Astrocyte of the spinal cord (primary cell): ENCODE measurements at regions not wholly inside any gene's neighbourhood (a gene's known extent, or its start where the extent isn't known, plus 50 kb on each side); places are given as distances from the start of the nearest gene placed in this dataset.

Experiments used
- DNase-seq: peaks from one replicate; pipeline ENCODE4 v3.0.0; 2011; ENCODE audit warnings: low read depth, low spot score
- H3K4me3 ChIP-seq: 2 replicates; pipeline ENCODE4 v1.5.1; 2011; ENCODE audit warnings: low read depth, mild to moderate bottlenecking, low read length, moderate library complexity
- in situ Hi-C: cut with HindIII; loops from 2 replicates; pipeline ENCODE4 v1.10.0; 2017; ENCODE audit warnings: low sequenced_read_pairs
- TF ChIP-seq, protein P1 (sequence below): IDR thresholded peaks from 2 replicates; pipeline ENCODE4 v1.5.1; 2012; ENCODE audit warnings: low read depth, mild to moderate bottlenecking, low read length, inconsistent platforms

DNA sequence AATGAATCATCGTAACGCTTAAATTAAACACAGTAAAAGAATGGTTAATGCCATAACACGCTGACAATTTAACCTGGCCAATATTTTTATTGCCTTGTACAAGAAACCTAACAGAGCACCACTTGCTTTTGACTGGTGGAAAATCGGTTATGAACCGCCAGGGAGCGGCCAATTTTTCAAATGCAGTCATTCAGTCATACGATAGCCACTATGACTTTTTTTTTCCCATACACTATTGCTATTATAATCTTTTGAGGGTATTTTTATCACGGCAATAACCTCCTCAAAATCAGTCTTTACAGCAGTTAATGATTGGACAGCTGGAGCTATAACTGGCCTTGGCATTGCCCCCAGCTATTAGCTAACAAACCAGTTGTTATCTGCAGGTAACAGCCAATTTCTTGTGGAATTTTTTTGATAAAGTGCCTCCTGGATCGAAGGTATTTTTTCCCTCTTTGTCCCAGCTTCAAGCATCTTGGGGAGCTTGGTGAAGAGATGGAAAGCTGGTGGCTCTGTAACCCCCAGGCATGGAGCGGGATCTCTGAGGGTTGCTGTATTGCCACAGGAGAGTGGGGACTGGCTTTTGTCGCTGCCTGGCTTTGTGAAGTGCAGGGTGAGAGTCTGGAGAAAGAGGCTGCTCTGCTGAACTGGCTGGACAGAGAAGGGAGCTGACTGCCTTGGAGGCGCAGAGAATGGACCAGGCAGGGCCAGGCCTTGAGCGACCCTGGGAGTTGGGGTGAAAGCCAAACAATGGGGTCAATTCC, 198.4 kb upstream of the ZNF536 start:
- in situ Hi-C loops = no loop called here
- DNase-seq = no peak
- TF ChIP-seq, protein P1, sequence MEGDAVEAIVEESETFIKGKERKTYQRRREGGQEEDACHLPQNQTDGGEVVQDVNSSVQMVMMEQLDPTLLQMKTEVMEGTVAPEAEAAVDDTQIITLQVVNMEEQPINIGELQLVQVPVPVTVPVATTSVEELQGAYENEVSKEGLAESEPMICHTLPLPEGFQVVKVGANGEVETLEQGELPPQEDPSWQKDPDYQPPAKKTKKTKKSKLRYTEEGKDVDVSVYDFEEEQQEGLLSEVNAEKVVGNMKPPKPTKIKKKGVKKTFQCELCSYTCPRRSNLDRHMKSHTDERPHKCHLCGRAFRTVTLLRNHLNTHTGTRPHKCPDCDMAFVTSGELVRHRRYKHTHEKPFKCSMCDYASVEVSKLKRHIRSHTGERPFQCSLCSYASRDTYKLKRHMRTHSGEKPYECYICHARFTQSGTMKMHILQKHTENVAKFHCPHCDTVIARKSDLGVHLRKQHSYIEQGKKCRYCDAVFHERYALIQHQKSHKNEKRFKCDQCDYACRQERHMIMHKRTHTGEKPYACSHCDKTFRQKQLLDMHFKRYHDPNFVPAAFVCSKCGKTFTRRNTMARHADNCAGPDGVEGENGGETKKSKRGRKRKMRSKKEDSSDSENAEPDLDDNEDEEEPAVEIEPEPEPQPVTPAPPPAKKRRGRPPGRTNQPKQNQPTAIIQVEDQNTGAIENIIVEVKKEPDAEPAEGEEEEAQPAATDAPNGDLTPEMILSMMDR = no peak
- H3K4me3 ChIP-seq = no peak overlapping the region

DNA sequence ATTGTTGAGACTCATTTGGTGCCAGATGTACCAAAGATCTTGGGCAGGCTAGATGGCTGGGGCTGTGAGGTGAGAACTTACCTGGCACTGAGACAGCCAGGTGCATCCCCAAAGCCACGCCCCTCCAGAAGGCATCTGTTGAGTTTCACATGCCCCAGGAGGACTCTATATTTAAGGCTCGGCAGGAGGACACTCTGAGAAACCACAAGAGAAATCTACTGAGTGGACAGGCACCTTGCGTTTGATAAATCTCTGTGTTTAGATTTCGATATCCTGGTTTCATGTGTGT, 197.9 kb upstream of the ZNF536 start:
- H3K4me3 ChIP-seq = no peak overlapping the region
- in situ Hi-C loops = no loop called here
- TF ChIP-seq, protein P1 = no peak
- no peak for DNase-seq

DNA sequence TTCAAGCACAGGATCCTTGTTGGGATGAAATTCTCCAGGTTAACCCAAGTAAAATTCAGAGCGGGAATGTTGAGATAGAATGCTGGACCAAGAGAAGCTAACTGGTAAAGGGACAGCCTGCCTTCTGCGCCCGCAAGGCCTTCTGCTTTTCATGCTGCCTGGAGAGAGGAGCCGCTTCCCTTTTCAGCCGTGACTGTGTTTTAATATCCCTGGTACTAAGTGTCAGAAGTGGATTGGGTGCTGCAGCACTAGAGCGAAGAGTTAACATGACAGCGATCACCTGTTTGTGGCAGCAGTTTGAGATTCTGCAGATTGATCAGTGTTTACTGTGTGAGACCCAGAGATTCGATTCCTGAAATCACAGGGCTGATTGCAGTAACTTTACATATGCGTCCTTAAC, 197.4 kb upstream of the ZNF536 start:
- H3K4me3 ChIP-seq = no peak overlapping the region
- no peak for DNase-seq
- in situ Hi-C loops = no loop called here
- TF ChIP-seq, protein P1 = no peak

DNA sequence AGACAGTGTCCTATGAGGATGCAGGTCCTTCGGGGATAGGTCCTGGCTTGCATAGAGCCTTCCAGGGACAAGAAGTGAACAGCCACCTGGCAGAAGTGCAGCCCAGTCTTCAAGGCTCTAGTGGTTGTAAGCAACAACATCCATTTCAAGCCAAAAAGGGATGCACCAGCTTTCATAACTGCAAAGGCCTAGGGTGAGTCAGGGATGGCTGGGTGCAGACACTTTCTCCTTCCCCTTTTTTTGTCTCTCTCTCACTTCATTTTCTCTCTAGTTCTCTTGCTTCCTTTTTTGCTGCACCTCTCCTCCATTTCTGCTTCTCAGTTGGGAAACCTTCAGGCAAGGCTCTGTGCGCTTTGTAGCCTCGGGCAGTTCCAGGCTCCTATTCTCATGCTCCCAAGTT, 196.2 kb upstream of the ZNF536 start:
- no peak for DNase-seq
- TF ChIP-seq, protein P1 = no peak
- no peak overlapping the region for H3K4me3 ChIP-seq
- in situ Hi-C loops = no loop called here

DNA sequence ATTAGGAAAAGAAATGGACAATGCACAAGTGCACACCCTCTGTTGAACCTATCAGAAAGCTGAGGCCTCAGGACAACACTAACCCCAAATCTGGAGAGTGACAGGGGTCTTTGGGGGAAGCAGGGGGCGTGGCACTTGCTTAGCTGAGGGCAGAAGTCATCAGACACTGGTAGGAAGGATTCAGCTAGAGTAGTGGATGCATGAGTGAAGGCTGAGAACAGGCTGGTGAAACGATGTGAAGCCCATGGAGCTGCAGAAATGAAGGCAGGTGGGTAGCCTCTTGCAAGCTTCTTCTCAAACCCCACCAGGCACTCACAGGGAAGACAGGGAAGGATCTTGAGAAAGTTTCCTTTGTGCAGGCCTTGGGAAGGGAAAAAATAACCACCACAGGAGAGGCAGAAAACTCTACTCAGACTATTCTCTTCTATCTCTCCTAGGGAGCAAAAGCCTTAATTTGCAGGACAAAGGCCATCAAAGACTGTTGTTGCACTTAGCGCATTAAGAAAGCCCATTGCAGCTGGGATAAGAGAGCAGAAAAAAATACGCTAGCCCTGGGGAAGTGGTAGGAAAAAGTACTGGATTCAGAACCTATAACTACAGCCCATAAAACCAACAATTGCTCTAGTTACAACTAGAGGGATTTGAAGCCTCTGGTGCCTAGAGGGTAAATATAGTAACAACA, 193.3 kb upstream of the ZNF536 start:
- in situ Hi-C loops = no loop called here
- TF ChIP-seq, protein P1 = no peak
- no peak overlapping the region for H3K4me3 ChIP-seq
- no peak for DNase-seq

DNA sequence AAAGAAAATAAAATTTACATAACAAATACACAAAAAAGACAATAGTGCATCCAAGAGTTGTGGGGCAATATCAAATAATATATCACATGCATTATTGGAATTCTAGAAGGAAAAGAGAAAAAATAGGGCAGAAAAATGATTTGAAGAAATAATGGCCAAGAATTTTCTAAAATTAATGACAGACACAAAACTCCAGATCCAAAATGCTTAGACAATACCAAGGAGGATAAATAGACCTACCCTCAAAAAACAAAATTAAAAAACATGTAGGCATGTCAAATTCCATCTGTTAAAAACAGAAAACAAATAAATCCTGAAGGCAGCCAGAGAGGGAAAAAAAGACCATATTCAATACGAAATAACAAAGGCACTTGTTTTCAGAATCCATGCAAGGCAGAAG, 191.5 kb upstream of the ZNF536 start:
- no peak for DNase-seq
- no peak overlapping the region for H3K4me3 ChIP-seq
- in situ Hi-C loops = no loop called here
- TF ChIP-seq, protein P1 = no peak
